Muscle of leg (tissue), 3 donors: ENCODE measurements at regions not wholly inside any gene's neighbourhood (a gene's known extent, or its start where the extent isn't known, plus 50 kb on each side); places are given as distances from the start of the nearest gene placed in this dataset.
A peak's percentile ranks its signal among the peaks of the same experiment; 100 is the strongest.

ENCODE experiments used
- DNase-seq: peaks from one replicate; pipeline ENCODE4 v3.0.0; 2013
- H3K27ac ChIP-seq: one replicate; pipeline ENCODE4 v1.5.1; 2013; ENCODE audit warnings: mild to moderate bottlenecking, low read length, control low read depth
- H3K27me3 ChIP-seq: one replicate; pipeline ENCODE4 v1.6.1; 2013; ENCODE audit warnings: low read length; ENCODE audit not compliant: control insufficient read depth, insufficient read depth
- H3K36me3 ChIP-seq: one replicate; pipeline ENCODE4 v1.6.1; 2013; ENCODE audit warnings: low read length; ENCODE audit not compliant: control insufficient read depth, insufficient read depth
- H3K4me1 ChIP-seq: one replicate; pipeline ENCODE4 v1.6.1; 2013; ENCODE audit warnings: low read length; ENCODE audit not compliant: control insufficient read depth, insufficient read depth
- H3K4me3 ChIP-seq: one replicate; pipeline ENCODE4 v1.5.1; 2013; ENCODE audit warnings: low read length, control low read depth
- H3K9me3 ChIP-seq: replicated peaks from 2 replicates; pipeline ENCODE4 v1.6.1; 2013; ENCODE audit warnings: low read depth, low read length; ENCODE audit not compliant: control insufficient read depth
- WGBS: methylation state at CpG from one replicate; pipeline ENCODE4 v1.1.5; 2013; ENCODE audit warnings: missing lambda C conversion rate; ENCODE audit not compliant: insufficient coverage; 5-methylcytosine and 5-hydroxymethylcytosine counted together

DNA sequence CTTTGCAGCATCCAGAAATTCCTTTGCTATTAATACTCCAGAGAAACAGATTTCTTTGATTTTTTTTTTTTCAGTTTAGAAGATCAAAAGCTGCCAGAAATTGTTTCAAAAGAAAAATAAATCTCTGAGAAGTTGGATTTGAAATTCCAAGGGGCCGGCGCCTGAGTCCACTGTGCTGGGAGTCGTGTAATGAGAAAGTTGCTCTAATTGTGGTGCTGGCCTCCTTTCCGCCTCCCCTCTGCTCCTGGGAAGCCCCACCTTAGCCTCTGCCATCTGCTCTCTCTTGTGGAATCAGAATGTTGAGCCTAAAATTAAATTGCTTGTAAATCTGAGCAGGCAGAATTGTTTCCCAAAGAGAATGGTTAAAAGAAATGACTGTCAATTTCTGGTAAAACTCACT, 93.3 kb downstream of the EMX2 start:
- no CpG with 5 or more reads among the region's 4 CpGs for WGBS
- no peaks in the 10 kb centered on the region for H3K36me3 ChIP-seq
- peaks cover 16% of the 10 kb centered on the region for H3K4me1 ChIP-seq
- no peak overlapping the region for H3K4me3 ChIP-seq
- no peaks in the 10 kb centered on the region for H3K9me3 ChIP-seq
- H3K27ac ChIP-seq: no peak overlapping the region
- H3K27me3 ChIP-seq: no peaks in the 10 kb centered on the region
- no peak for DNase-seq

DNA sequence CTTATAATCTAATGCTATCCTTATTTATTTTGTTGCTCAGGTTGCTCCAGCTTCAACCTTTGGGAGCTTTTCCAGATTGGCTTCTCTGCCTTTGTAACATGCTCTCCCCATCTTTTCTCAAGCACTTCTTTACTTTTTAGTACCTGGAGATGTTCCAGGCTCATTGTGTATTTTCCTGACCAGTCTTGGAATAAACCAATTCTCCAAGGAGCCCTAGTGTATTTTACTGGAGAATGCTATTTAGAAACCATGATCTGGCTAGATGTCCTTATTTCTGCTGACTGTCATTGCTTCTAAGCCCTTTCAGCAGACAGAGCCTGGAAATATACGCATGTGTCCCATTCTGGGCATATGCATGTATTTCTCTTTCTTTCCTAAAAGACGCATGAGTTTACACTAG, 95.7 kb downstream of the EMX2 start:
- H3K36me3 ChIP-seq: no peaks in the 10 kb centered on the region
- peaks cover 2% of the 10 kb centered on the region for H3K4me1 ChIP-seq
- peak overlapping the region; percentile 17 for H3K27ac ChIP-seq
- no peak overlapping the region for H3K4me3 ChIP-seq
- 34% methylated on average over 2 of the region's 2 CpGs for WGBS
- H3K9me3 ChIP-seq: no peaks in the 10 kb centered on the region
- no peaks in the 10 kb centered on the region for H3K27me3 ChIP-seq
- DNase-seq: peak; percentile 89

DNA sequence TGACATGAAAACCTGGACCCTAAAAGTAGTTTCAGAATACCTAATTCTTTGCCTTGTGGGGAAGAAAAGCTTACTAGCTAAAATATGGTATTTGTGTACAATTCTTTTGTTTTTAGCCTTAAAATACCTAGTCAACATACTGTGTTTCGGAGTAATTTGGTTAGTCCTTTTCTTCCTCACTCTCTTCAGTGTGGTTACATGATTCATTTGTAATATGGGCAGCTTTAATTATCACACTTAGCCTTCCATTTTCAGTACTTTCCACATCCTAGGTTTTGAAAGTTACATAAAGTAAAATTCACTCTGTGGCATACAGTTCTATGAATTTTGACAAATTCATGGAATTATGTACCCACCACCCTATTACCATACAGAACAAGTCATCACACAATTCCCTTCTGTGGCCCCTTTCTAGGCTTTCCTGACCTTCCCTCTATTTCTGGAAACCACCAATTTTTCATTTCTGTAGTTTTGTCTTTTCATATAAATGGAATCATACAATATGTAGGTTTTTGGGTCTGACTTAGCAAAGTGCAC, 96.2 kb downstream of the EMX2 start:
- no peaks in the 10 kb centered on the region for H3K27me3 ChIP-seq
- no peak for DNase-seq
- H3K4me1 ChIP-seq: peaks cover 2% of the 10 kb centered on the region
- no peaks in the 10 kb centered on the region for H3K36me3 ChIP-seq
- WGBS: no CpG with 5 or more reads among the region's 1 CpG
- H3K4me3 ChIP-seq: no peak overlapping the region
- no peak overlapping the region for H3K27ac ChIP-seq
- H3K9me3 ChIP-seq: no peaks in the 10 kb centered on the region

DNA sequence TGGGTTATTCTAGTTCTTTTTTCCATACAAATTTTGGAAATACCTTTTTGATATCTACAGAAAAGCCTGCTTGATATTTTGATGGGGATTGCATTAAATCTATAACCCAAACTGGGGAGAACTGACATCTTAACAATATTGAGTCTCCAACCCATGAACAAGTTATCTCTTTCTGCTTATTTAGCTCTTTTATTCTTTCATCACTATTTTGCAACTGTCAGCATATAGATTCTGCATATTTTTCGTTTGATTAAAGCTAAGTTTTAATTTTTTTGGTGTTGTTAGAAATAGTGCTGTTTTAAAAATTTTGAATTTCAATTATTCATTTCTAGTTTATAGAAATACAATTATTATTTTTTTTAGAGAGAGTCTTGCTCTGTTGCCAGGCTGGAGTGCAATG, 97.9 kb downstream of the EMX2 start:
- Histone ChIP-seq H3K36me3 (no peaks in the 10 kb centered on the region), H3K27me3 (no peaks in the 10 kb centered on the region), H3K4me1 (peaks cover 2% of the 10 kb centered on the region), H3K27ac (no peak overlapping the region), H3K9me3 (no peaks in the 10 kb centered on the region), H3K4me3 (no peak overlapping the region)
- WGBS: no CpG with 5 or more reads among the region's 1 CpG
- DNase-seq: no peak

DNA sequence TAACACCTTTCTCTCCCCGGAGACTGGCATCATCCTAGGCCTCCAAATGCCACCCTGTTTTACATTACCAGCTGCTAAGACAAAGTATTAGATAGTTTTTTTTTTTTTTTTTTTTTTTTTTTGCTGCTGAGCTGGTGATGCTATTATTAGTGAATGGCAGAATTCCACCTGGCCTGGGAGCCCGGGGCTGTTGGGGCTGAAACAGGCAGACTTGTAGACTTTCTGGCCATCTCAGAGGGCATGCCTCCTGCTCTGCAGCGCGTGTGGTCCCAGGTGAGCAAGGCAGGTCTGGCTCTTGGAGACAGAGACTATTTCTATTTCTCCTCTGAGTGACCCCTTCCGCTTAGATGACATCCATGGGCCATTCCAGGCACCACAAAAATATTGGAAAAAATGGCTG, 104.2 kb downstream of the EMX2 start:
- no CpG with 5 or more reads among the region's 5 CpGs for WGBS
- Histone ChIP-seq H3K9me3 (peaks cover 7% of the 10 kb centered on the region), H3K36me3 (no peaks in the 10 kb centered on the region), H3K4me1 (peaks cover 2% of the 10 kb centered on the region), H3K4me3 (no peak overlapping the region), H3K27ac (no peak overlapping the region), H3K27me3 (no peaks in the 10 kb centered on the region)
- DNase-seq: no peak

DNA sequence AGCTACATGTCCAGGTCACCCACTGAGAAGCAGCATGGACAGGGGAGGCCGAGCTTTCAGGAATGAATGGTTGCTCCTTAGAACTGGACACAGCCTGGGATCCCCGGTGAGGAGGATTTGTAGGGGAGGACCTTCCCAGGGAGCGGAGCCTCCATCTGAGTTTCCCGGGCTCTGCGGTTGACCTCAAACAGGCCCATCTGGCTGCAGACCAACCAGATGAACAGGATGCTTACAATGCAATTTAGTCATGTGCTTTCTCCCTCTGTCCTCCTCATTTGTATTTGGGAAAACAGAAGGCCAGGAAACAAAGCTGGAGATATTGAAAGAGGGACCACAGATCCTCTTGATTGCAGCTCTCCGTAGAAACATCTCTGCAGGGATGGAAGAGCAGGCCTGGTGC, 104.8 kb downstream of the EMX2 start:
- no peaks in the 10 kb centered on the region for H3K27me3 ChIP-seq
- WGBS: 59% methylated on average over 3 of the region's 6 CpGs
- H3K27ac ChIP-seq: no peak overlapping the region
- H3K36me3 ChIP-seq: no peaks in the 10 kb centered on the region
- DNase-seq: peak; percentile 64
- H3K4me1 ChIP-seq: peaks cover 2% of the 10 kb centered on the region
- H3K4me3 ChIP-seq: no peak overlapping the region
- H3K9me3 ChIP-seq: peaks cover 7% of the 10 kb centered on the region

DNA sequence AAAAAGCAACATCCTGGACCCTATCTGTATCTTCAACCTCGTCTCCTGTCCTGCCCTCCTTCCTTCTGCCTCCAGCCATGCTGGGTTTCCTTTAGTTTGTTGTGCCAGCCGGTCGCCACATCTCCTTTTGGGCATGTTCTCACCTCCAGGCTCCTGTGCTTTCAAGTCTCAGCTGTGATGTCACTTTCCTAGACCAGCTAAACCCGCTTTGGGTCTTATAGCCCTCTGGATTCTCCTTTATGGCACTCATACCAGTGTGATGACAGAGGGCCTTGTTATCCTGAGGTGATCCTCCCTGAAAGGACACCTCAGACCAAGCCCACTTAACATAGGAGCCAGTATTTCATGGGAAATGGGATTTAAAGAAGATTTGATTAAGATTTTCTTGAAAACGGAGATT, 108.6 kb downstream of the EMX2 start:
- Histone ChIP-seq H3K36me3 (no peaks in the 10 kb centered on the region), H3K4me3 (no peak overlapping the region), H3K4me1 (peaks cover 2% of the 10 kb centered on the region), H3K27ac (no peak overlapping the region), H3K27me3 (peaks cover 3% of the 10 kb centered on the region), H3K9me3 (peaks cover 16% of the 10 kb centered on the region)
- 93% methylated on average over 3 of the region's 5 CpGs for WGBS
- no peak for DNase-seq

DNA sequence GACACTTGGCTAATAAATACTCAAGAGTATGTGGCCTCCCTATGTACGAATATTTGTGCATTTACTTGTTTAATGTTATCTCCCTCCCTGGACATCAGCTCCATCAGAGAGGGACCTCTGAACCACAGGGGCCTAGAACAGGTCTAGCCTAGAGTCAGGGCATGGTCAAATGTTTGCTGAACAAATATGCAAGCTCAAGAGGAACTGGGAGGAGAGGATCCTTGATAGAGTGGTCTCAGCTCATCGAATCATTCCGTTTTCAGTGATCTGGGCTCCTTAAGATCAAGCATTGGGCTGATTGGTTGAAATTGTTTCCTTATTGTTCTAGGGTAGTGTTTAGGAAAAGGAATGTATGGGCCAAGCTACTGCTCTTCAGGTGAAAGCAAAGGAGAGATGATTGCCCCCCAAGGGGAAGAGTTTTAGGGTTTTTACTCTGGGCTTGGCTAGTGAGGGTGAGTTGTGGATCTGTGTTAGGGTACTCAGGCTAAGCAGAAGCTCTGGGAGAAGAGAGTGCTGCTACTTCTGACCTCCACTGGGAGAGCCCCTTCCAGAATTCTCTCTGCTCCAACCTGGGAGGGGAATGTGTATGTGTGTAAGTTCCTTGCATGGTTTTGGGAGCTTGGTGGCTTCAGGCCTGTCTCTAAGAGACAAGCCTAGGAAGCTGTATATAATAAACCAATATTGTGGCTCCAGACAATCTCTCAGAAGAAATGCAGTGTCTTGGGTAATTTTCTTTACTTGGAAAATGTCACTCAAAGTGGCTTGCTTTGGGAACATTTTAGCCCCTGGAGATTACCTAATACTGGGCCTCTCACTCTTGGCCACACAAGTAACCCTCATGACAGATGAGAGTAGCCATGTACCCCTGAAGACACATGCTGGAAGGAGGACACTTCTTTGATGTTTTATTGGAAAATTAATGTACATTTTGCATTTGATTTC, 110.0 kb downstream of the EMX2 start:
- peaks cover 16% of the 10 kb centered on the region for H3K9me3 ChIP-seq
- no peak overlapping the region for H3K27ac ChIP-seq
- H3K36me3 ChIP-seq: no peaks in the 10 kb centered on the region
- 92% methylated on average over 2 of the region's 3 CpGs for WGBS
- H3K4me1 ChIP-seq: peaks cover 1% of the 10 kb centered on the region
- no peak for DNase-seq
- no peak overlapping the region for H3K4me3 ChIP-seq
- H3K27me3 ChIP-seq: peaks cover 3% of the 10 kb centered on the region

DNA sequence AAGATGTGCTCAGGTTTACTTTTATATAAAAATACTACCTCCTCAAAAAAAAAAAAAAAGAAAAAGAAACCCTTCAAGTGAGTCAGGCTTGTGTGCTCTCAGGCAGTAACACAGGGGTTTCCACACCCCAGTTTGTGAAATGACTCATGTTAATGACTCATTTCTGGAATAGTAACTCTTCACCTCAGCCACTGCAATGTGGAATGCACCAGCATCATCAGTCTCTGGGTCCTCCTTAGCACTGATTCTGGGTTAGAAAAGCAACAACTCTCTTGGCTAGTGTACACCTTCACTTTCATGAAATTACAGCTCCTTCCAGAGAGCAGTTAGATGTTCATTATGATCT, 110.6 kb downstream of the EMX2 start:
- H3K4me3 ChIP-seq: no peak overlapping the region
- no peaks in the 10 kb centered on the region for H3K4me1 ChIP-seq
- H3K9me3 ChIP-seq: peaks cover 16% of the 10 kb centered on the region
- peaks cover 3% of the 10 kb centered on the region for H3K27me3 ChIP-seq
- H3K27ac ChIP-seq: no peak overlapping the region
- DNase-seq: no peak
- H3K36me3 ChIP-seq: no peaks in the 10 kb centered on the region

DNA sequence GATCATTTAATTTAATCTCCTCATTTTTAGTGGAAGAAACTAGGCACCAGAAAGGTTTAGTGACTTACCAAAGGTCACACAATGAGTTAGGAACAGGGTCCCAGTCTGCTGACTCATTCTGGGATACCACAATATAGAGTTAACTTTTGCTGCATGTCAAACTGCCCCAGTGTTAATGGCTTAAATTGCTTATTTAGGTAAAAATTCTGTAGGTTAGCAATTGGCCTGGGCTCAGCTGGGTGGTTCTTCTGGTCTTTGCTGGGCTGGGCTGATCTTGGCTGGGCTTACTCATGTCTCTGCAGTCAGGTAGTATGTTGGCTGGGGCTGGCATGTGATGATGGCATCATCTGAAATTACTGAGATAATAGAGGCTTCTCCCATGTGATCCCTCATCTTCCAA, 111.6 kb downstream of the EMX2 start:
- no peaks in the 10 kb centered on the region for H3K4me1 ChIP-seq
- no peak for DNase-seq
- no peak overlapping the region for H3K27ac ChIP-seq
- H3K27me3 ChIP-seq: peaks cover 3% of the 10 kb centered on the region
- peaks cover 16% of the 10 kb centered on the region for H3K9me3 ChIP-seq
- H3K4me3 ChIP-seq: no peak overlapping the region
- no peaks in the 10 kb centered on the region for H3K36me3 ChIP-seq
